ENCODE measurements at regions not wholly inside any gene's neighbourhood (a gene's known extent, or its start where the extent isn't known, plus 50 kb on each side); places are given as distances from the start of the nearest gene placed in this dataset.

GRCh38 chr6:139942331-139942730 is 567.9 kb upstream of the CITED2 start:
- no peak for TF ChIP-seq CTCF (IDR thresholded peaks at IDR 0.05)
- no peak for TF ChIP-seq POLR2AphosphoS5 (IDR thresholded peaks at IDR 0.05)
- no peak for TF ChIP-seq POLR2A (IDR thresholded peaks at IDR 0.05)
